ENCODE measurements at regions not wholly inside any gene's neighbourhood (a gene's known extent, or its start where the extent isn't known, plus 50 kb on each side); places are given as distances from the start of the nearest gene placed in this dataset.

DNA sequence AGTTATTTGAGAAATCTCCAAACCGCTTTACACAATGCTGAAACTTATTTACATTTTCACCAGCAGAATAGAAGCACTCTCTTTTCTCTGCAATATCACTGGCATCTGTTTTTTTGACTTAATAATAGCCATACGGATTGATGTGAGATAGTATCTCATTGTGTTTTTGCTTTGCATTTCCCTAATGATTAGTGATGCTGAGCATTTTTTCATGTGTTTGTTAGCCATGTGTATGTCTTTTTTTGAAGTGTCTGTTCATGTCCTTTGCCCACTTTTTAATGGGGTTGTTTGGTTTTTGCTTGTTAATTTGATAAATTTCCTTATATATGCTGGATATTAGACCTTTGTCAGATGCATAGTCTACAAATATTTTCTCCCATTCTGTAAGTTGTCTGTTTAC lies 73.6 kb downstream of the FBXO5 start:
- TF ChIP-seq, protein P1, sequence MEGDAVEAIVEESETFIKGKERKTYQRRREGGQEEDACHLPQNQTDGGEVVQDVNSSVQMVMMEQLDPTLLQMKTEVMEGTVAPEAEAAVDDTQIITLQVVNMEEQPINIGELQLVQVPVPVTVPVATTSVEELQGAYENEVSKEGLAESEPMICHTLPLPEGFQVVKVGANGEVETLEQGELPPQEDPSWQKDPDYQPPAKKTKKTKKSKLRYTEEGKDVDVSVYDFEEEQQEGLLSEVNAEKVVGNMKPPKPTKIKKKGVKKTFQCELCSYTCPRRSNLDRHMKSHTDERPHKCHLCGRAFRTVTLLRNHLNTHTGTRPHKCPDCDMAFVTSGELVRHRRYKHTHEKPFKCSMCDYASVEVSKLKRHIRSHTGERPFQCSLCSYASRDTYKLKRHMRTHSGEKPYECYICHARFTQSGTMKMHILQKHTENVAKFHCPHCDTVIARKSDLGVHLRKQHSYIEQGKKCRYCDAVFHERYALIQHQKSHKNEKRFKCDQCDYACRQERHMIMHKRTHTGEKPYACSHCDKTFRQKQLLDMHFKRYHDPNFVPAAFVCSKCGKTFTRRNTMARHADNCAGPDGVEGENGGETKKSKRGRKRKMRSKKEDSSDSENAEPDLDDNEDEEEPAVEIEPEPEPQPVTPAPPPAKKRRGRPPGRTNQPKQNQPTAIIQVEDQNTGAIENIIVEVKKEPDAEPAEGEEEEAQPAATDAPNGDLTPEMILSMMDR (conservative IDR thresholded peaks at IDR 0.05; ENCODE audit: low read depth, low read length): no peak
- TF ChIP-seq EZH2 (IDR thresholded peaks at IDR 0.05; ENCODE audit: borderline replicate concordance, low read depth, low read length, poor library complexity, severe bottlenecking): no peak
